Subcutaneous abdominal adipose tissue (tissue), 5 donors: ENCODE measurements at regions not wholly inside any gene's neighbourhood (a gene's known extent, or its start where the extent isn't known, plus 50 kb on each side); places are given as distances from the start of the nearest gene placed in this dataset.
"Not testable (repeated sequence)": the region's sequence is repeated elsewhere in the genome, so short reads cannot be mapped to it uniquely, and the experiment has no call there.

Experiments
- H3K27ac ChIP-seq: one replicate; pipeline ENCODE4 v1.7.0; 2013; ENCODE audit warnings: low read depth, mild to moderate bottlenecking, inconsistent platforms, low read length, moderate library complexity
- H3K27me3 ChIP-seq, 5 donors: one replicate each; pipeline ENCODE4 v1.7.0; 2013; ENCODE audit warnings: low read length in 5 of 5, inconsistent platforms in 1 of 5; ENCODE audit not compliant: control insufficient read depth in 5 of 5, insufficient read depth in 4 of 5
- H3K36me3 ChIP-seq, 5 donors: one replicate each; pipeline ENCODE4 v1.7.0; 2013; ENCODE audit warnings: low read length in 5 of 5; ENCODE audit not compliant: control insufficient read depth in 5 of 5, insufficient read depth in 5 of 5
- H3K4me1 ChIP-seq, 5 donors: one replicate each; pipeline ENCODE4 v1.7.0; 2013; ENCODE audit warnings: low read length in 5 of 5, mild to moderate bottlenecking in 3 of 5, moderate library complexity in 1 of 5; ENCODE audit not compliant: control insufficient read depth in 5 of 5, insufficient read depth in 5 of 5
- H3K4me3 ChIP-seq, 5 donors: one replicate each; pipeline ENCODE4 v1.7.0; 2013; ENCODE audit warnings: low read length in 5 of 5, low read depth in 1 of 5
- H3K9ac ChIP-seq, 5 donors: one replicate each; pipeline ENCODE4 v1.7.0; 2013; ENCODE audit warnings: low read length in 5 of 5, mild to moderate bottlenecking in 4 of 5, moderate library complexity in 3 of 5
- H3K9me3 ChIP-seq, 5 donors: one replicate each; pipeline ENCODE4 v1.7.0; 2013; ENCODE audit warnings: low read length in 5 of 5; ENCODE audit not compliant: control insufficient read depth in 5 of 5
- donor health status: healthy.
- donor health status: healthy.
- donor health status: healthy.
- donor health status: healthy.
- donor health status: healthy.

GRCh38 chr9:23046026-23046425 is 599.4 kb downstream of the DMRTA1 start:
- not testable (repeated sequence) for H3K27ac ChIP-seq, H3K9me3 ChIP-seq, H3K36me3 ChIP-seq, H3K4me3 ChIP-seq, H3K9ac ChIP-seq, H3K4me1 ChIP-seq, H3K27me3 ChIP-seq

GRCh38 chr9:23050548-23050947 is 603.9 kb downstream of the DMRTA1 start:
- H3K9ac ChIP-seq: no peak overlapping the region
- H3K27me3 ChIP-seq: no peaks in the 10 kb centered on the region
- H3K27ac ChIP-seq: no peak overlapping the region
- H3K9me3 ChIP-seq: peaks cover 0 to 4% (median 0%) of the 10 kb centered on the region in 5 donors
- H3K4me3 ChIP-seq: no peak overlapping the region
- H3K4me1 ChIP-seq: no peaks in the 10 kb centered on the region
- no peaks in the 10 kb centered on the region for H3K36me3 ChIP-seq

DNA sequence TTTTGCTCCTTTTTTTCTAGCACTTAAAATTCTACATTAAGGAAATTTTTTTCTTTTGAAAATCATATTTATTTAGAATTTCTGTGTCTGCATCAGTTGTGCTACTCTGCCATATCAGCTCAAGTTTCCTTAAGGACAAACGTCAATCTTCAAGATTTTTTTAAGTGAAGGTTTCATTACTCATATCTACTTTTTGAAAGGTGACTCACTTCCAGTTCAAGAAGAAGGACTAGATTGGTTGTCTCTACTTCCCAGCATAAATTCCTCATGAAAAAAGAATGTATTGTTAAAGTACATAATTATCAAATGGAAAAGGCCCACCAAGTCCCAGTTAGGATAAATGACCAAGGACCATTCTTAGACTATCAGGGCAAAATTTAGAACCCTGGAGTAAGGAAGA is 626.5 kb downstream of the DMRTA1 start:
- Histone ChIP-seq H3K4me1 (no peaks in the 10 kb centered on the region), H3K27ac (no peak overlapping the region), H3K27me3 (no peaks in the 10 kb centered on the region), H3K9me3 (no peaks in the 10 kb centered on the region), H3K9ac (no peak overlapping the region), H3K36me3 (no peaks in the 10 kb centered on the region), H3K4me3 (no peak overlapping the region)

DNA sequence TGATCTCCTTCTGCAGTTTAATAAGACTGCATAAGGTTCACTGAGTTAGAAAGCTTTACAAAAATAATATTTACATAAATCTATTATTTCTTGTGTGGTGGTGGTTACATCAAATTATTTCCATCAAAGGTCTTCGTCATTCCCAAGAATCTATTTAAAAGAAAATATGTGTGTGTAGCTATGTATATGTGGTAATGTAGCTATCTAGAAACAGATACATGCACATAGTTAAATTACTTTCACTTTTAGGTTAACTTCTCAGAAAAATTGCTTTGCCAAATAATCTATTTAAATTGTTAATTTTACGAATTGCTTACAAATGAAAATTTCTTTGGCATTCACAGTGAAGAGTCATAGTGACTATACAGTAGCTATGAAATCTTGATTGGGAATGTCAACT is 633.2 kb downstream of the DMRTA1 start:
- Histone ChIP-seq H3K27ac (no peak overlapping the region), H3K27me3 (no peaks in the 10 kb centered on the region), H3K4me1 (no peaks in the 10 kb centered on the region), H3K36me3 (no peaks in the 10 kb centered on the region), H3K9ac (no peak overlapping the region), H3K4me3 (no peak overlapping the region), H3K9me3 (no peaks in the 10 kb centered on the region)

DNA sequence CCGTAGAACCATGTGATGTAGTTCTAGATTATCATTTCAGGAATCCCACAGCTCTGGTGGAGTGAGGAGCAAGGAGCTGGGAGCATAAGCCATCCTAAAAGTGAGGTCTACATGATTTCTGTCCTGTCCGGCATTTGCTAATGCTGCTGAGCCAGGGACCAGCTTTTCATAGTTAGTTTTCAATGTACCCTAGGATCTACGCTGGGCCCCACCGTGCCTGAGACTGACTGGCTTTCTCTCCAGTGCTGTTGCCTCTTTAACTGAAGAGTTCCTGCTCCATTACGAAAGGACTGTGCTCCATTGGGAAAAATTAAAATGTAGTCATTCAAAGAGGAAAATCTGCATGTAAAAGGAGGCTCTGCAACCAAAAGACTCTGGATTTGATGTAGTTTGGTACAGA is 634.8 kb downstream of the DMRTA1 start:
- Histone ChIP-seq H3K9me3 (no peaks in the 10 kb centered on the region), H3K4me3 (no peak overlapping the region), H3K27me3 (no peaks in the 10 kb centered on the region), H3K9ac (no peak overlapping the region), H3K27ac (no peak overlapping the region), H3K4me1 (no peaks in the 10 kb centered on the region), H3K36me3 (no peaks in the 10 kb centered on the region)

GRCh38 chr9:23088932-23089364 is 642.3 kb downstream of the DMRTA1 start:
- Histone ChIP-seq H3K4me3 (no peak overlapping the region), H3K36me3 (no peaks in the 10 kb centered on the region), H3K27ac (no peak overlapping the region), H3K27me3 (no peaks in the 10 kb centered on the region), H3K9ac (no peak overlapping the region), H3K9me3 (no peaks in the 10 kb centered on the region), H3K4me1 (peaks cover 0 to 3% (median 0%) of the 10 kb centered on the region in 5 donors)

DNA sequence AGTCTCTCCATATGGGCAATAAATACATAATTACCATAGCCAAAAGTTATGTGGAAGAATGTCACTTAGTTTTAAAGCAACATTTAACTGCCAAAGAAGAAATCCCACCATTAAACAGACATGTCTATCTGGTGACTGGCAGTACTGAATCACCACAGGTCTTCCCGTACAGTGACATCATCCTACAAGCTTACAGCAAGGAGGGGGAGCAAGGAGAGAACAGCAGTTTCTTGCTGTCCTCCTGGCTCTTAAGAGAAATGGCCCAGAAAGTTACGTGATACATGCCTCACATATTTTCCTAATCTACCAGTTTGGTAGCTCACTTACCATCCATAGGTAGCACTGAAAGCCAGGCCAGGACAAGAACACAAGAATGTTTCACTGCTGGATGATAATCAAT is 671.0 kb downstream of the DMRTA1 start:
- no peak overlapping the region for H3K4me3 ChIP-seq
- peaks cover 0 to 6% (median 0%) of the 10 kb centered on the region in 5 donors for H3K4me1 ChIP-seq
- no peak overlapping the region for H3K9ac ChIP-seq
- no peaks in the 10 kb centered on the region for H3K36me3 ChIP-seq
- no peaks in the 10 kb centered on the region for H3K27me3 ChIP-seq
- no peak overlapping the region for H3K27ac ChIP-seq
- H3K9me3 ChIP-seq: no peaks in the 10 kb centered on the region

- no peaks in the 10 kb centered on the region for H3K27me3 ChIP-seq
- H3K27ac ChIP-seq: no peak overlapping the region
- peaks cover 0 to 6% (median 0%) of the 10 kb centered on the region in 5 donors for H3K4me1 ChIP-seq
- H3K4me3 ChIP-seq: no peak overlapping the region
- no peak overlapping the region for H3K9ac ChIP-seq
- no peaks in the 10 kb centered on the region for H3K9me3 ChIP-seq
- no peaks in the 10 kb centered on the region for H3K36me3 ChIP-seq
Observed at GRCh38 chr9:23120630-23121029, 674.0 kb downstream of the DMRTA1 start.

DNA sequence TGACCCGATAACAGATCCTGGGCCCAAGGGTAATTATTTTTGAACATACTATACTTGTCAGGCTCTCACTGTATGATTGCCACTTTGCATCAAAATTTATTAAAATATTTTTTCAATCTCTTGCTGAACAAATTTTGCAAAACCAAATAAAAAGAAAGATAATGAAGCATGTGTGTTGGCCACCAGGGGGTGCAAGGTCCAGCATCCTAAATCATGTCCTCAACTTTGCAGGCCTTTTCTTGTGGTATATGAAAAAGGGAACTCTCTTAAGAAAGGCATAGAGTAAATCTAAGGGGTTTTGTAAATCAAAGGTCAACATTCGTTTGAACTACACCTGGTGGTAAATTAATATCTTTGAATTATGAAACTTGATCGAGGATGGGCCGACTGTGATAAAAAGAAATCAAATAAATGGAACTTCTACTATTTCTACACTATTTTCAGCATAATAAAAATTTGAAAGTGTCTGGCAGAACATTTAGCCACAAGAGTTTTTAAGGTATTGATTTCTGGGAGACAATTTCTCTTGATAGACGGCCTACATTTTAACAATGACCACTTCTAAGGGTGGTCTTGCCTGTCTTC is 676.5 kb downstream of the DMRTA1 start:
- H3K4me1 ChIP-seq: peaks cover 0 to 6% (median 0%) of the 10 kb centered on the region in 5 donors
- H3K36me3 ChIP-seq: no peaks in the 10 kb centered on the region
- no peak overlapping the region for H3K9ac ChIP-seq
- no peaks in the 10 kb centered on the region for H3K27me3 ChIP-seq
- no peaks in the 10 kb centered on the region for H3K9me3 ChIP-seq
- H3K4me3 ChIP-seq: no peak overlapping the region
- H3K27ac ChIP-seq: no peak overlapping the region

- H3K4me1 ChIP-seq: no peaks in the 10 kb centered on the region
- no peak overlapping the region for H3K4me3 ChIP-seq
- H3K36me3 ChIP-seq: no peaks in the 10 kb centered on the region
- H3K27ac ChIP-seq: no peak overlapping the region
- H3K9ac ChIP-seq: no peak overlapping the region
- H3K9me3 ChIP-seq: peaks cover 0 to 10% (median 3%) of the 10 kb centered on the region in 5 donors
- no peaks in the 10 kb centered on the region for H3K27me3 ChIP-seq
Observed at GRCh38 chr9:23145467-23145866, 680.6 kb downstream of the ELAVL2 start.

GRCh38 chr9:23153058-23153457 is 673.0 kb downstream of the ELAVL2 start:
- peaks cover 0 to 2% (median 0%) of the 10 kb centered on the region in 5 donors for H3K9me3 ChIP-seq
- no peak overlapping the region for H3K9ac ChIP-seq
- H3K27me3 ChIP-seq: no peaks in the 10 kb centered on the region
- no peak overlapping the region for H3K4me3 ChIP-seq
- no peaks in the 10 kb centered on the region for H3K4me1 ChIP-seq
- H3K36me3 ChIP-seq: no peaks in the 10 kb centered on the region
- no peak overlapping the region for H3K27ac ChIP-seq
